ENCODE measurements at regions not wholly inside any gene's neighbourhood (a gene's known extent, or its start where the extent isn't known, plus 50 kb on each side); places are given as distances from the start of the nearest gene placed in this dataset.

DNA sequence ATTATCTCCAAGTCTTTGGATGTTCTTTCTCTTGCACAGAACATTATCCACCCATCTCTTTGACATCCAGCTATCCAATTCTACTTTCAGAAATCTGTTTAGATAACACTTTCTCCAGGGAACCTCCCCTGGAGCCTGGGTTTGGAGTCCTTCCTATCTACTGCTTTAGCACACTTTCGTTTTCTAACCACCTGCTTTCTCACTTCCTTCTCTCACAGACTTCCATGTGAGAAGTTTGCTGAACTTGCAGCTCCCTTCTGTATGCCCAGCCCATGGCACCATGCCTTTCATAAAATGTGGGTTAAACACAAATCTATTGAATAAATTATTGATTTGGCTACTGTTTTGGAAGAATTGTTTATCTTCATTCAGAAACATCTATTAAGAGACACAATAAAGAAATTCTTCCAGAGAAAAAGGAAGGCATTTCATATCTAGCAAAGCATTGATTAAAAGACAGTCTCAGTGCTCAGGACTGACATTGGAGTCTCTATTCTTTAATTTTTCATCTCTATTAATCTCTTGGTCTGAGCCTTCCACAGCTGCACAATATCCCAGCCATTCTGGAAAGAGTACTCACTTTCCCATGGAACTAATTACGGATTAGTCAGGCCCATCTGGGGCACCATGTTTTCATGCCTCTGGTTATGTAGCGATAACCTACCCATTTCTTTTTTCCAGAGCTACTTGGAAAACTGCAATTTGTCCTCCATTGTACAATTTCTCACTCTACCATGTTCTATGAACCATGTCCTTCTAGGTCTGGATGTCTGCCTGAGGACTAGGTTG lies 1077.3 kb downstream of the SORCS3 start:
- no peak overlapping the region for H3K27ac ChIP-seq (ENCODE audit: low read length)
- H3K4me1 ChIP-seq (ENCODE audit: control insufficient read depth in 1 of 2, insufficient read depth in 2 of 2, low read length in 2 of 2) = no peaks in the 10 kb centered on the region
- no peaks in the 10 kb centered on the region for H3K9me3 ChIP-seq (ENCODE audit: control insufficient read depth in 1 of 2, low read length in 2 of 2)
- no peaks in the 10 kb centered on the region for H3K36me3 ChIP-seq (ENCODE audit: control insufficient read depth in 1 of 2, insufficient read depth in 2 of 2, low read length in 2 of 2)
- H3K4me3 ChIP-seq (ENCODE audit: low read depth in 1 of 2, low read length in 2 of 2) = no peak overlapping the region
- no peaks in the 10 kb centered on the region for H3K27me3 ChIP-seq (ENCODE audit: low read depth, low read length)

DNA sequence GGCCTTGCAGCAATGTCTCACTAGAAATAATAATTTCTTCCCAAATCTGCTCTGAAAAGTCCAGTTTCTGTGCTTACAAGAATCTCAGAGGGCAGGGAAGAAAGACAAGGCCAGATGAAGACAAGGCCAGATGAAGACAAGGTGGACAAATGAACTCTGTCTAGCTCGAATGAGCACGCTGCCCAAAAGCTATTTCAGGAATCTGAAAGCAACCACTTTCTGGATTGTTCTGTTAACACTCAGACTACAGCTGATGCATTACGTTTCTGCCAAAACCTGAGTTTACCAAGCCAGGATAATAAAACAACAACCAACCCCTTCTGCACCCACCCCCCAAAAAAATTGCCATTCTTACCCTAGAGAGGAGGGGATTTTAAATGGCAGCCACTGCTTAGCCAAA lies 1073.6 kb downstream of the SORCS3 start:
- H3K4me1 ChIP-seq (ENCODE audit: control insufficient read depth in 1 of 2, insufficient read depth in 2 of 2, low read length in 2 of 2) = no peaks in the 10 kb centered on the region
- no peaks in the 10 kb centered on the region for H3K9me3 ChIP-seq (ENCODE audit: control insufficient read depth in 1 of 2, low read length in 2 of 2)
- no peak overlapping the region for H3K4me3 ChIP-seq (ENCODE audit: low read depth in 1 of 2, low read length in 2 of 2)
- no peaks in the 10 kb centered on the region for H3K36me3 ChIP-seq (ENCODE audit: control insufficient read depth in 1 of 2, insufficient read depth in 2 of 2, low read length in 2 of 2)
- H3K27ac ChIP-seq (ENCODE audit: low read length) = no peak overlapping the region
- no peaks in the 10 kb centered on the region for H3K27me3 ChIP-seq (ENCODE audit: low read depth, low read length)

DNA sequence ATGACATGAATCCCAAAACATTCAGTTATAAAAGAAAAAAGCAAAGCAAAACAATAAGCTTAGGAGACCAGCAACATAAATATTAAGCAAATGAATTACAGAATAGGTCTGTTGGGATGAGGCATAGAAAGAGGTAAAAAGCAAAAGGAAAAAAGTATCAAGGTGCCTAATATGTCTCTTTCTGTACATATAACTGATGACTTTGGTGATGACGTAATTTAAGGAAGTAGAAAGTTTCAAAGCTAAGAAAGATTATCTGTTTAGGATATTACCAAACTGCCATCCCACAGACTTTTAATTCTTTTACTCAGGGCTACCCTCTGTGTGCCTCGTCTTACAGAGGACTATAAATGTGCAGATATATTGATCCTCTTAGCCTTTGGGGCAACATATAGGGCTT lies 1066.5 kb downstream of the SORCS3 start:
- H3K36me3 ChIP-seq (ENCODE audit: control insufficient read depth in 1 of 2, insufficient read depth in 2 of 2, low read length in 2 of 2) = no peaks in the 10 kb centered on the region
- H3K9me3 ChIP-seq (ENCODE audit: control insufficient read depth in 1 of 2, low read length in 2 of 2) = peaks cover 0 to 4% of the 10 kb centered on the region in 2 donors
- no peak overlapping the region for H3K27ac ChIP-seq (ENCODE audit: low read length)
- H3K27me3 ChIP-seq (ENCODE audit: low read depth, low read length) = no peaks in the 10 kb centered on the region
- H3K4me1 ChIP-seq (ENCODE audit: control insufficient read depth in 1 of 2, insufficient read depth in 2 of 2, low read length in 2 of 2) = no peaks in the 10 kb centered on the region
- no peak overlapping the region for H3K4me3 ChIP-seq (ENCODE audit: low read depth in 1 of 2, low read length in 2 of 2)

DNA sequence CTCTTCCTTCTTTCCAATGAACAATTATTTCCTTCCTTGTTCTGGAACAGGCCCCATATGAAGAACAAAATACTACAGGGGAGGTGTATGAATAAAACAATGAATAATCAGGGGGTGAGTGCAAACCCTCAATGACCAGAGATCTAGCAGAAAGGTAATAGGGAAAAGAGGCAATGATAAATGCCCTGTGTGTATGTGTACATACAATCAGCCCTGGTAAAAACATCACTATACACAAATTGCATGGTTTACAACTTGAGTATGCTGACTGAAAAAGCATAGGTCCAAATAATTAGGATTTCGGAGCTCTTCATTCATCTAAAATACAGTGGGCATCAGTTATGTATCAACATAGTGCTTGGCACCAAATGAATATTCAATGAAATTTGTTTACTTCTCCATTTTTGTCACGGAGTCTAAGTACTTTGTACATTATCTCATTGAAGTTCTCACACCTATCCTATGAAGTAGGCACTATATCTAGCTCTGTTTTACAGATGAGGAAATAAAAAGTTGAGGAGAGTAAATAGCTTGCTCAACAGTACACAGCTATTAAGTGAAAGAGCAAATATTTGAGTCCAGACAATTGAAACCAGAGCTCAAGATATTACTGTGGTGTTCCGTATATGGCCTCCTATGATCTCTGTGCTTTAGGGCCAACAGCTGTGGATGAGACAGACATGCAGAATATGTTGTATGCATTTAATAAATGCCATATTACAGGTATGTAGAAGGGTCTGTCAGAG lies 1065.4 kb downstream of the SORCS3 start:
- no peaks in the 10 kb centered on the region for H3K27me3 ChIP-seq (ENCODE audit: low read depth, low read length)
- no peak overlapping the region for H3K27ac ChIP-seq (ENCODE audit: low read length)
- peaks cover 0 to 4% of the 10 kb centered on the region in 2 donors for H3K9me3 ChIP-seq (ENCODE audit: control insufficient read depth in 1 of 2, low read length in 2 of 2)
- H3K4me3 ChIP-seq (ENCODE audit: low read depth in 1 of 2, low read length in 2 of 2) = no peak overlapping the region
- H3K36me3 ChIP-seq (ENCODE audit: control insufficient read depth in 1 of 2, insufficient read depth in 2 of 2, low read length in 2 of 2) = no peaks in the 10 kb centered on the region
- no peaks in the 10 kb centered on the region for H3K4me1 ChIP-seq (ENCODE audit: control insufficient read depth in 1 of 2, insufficient read depth in 2 of 2, low read length in 2 of 2)

DNA sequence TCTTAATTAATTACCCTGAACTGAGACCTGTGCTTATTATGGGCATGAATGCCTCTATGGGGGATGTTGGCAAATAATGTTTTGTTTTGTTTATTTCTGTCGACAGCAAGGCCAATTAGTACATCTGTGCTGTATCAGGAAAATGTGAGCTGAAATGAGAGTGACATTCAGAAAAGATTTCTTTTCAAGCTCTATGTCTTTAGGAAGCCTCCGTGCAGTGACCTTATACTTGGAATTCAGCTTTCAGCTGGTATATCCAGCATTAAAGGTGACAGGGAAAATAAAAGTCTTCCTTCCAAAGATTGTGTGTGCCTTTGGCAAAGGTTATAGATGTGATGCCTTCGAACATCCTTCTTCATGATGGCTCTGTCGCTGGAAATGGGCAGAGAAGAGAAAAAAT lies 1061.1 kb downstream of the SORCS3 start:
- Histone ChIP-seq H3K27ac (ENCODE audit: low read length) (no peak overlapping the region), H3K36me3 (ENCODE audit: control insufficient read depth in 1 of 2, insufficient read depth in 2 of 2, low read length in 2 of 2) (no peaks in the 10 kb centered on the region), H3K4me3 (ENCODE audit: low read depth in 1 of 2, low read length in 2 of 2) (no peak overlapping the region), H3K27me3 (ENCODE audit: low read depth, low read length) (no peaks in the 10 kb centered on the region), H3K4me1 (ENCODE audit: control insufficient read depth in 1 of 2, insufficient read depth in 2 of 2, low read length in 2 of 2) (peaks cover 0 to 6% of the 10 kb centered on the region in 2 donors), H3K9me3 (ENCODE audit: control insufficient read depth in 1 of 2, low read length in 2 of 2) (no peaks in the 10 kb centered on the region)

- H3K27ac ChIP-seq (ENCODE audit: low read length) = no peak overlapping the region
- no peaks in the 10 kb centered on the region for H3K9me3 ChIP-seq (ENCODE audit: control insufficient read depth in 1 of 2, low read length in 2 of 2)
- peaks cover 0 to 6% of the 10 kb centered on the region in 2 donors for H3K4me1 ChIP-seq (ENCODE audit: control insufficient read depth in 1 of 2, insufficient read depth in 2 of 2, low read length in 2 of 2)
- no peaks in the 10 kb centered on the region for H3K36me3 ChIP-seq (ENCODE audit: control insufficient read depth in 1 of 2, insufficient read depth in 2 of 2, low read length in 2 of 2)
- H3K27me3 ChIP-seq (ENCODE audit: low read depth, low read length) = no peaks in the 10 kb centered on the region
- H3K4me3 ChIP-seq (ENCODE audit: low read depth in 1 of 2, low read length in 2 of 2) = no peak overlapping the region
Observed at GRCh38 chr10:105700218-105700617, 1059.1 kb downstream of the SORCS3 start.

GRCh38 chr10:105699504-105699903 lies 1058.4 kb downstream of the SORCS3 start:
- Histone ChIP-seq H3K4me3 (ENCODE audit: low read depth in 1 of 2, low read length in 2 of 2) (no peak overlapping the region), H3K27ac (ENCODE audit: low read length) (no peak overlapping the region), H3K27me3 (ENCODE audit: low read depth, low read length) (no peaks in the 10 kb centered on the region), H3K4me1 (ENCODE audit: control insufficient read depth in 1 of 2, insufficient read depth in 2 of 2, low read length in 2 of 2) (peaks cover 0 to 6% of the 10 kb centered on the region in 2 donors), H3K9me3 (ENCODE audit: control insufficient read depth in 1 of 2, low read length in 2 of 2) (no peaks in the 10 kb centered on the region), H3K36me3 (ENCODE audit: control insufficient read depth in 1 of 2, insufficient read depth in 2 of 2, low read length in 2 of 2) (no peaks in the 10 kb centered on the region)

GRCh38 chr10:105698592-105698991 lies 1057.5 kb downstream of the SORCS3 start:
- Histone ChIP-seq H3K36me3 (ENCODE audit: control insufficient read depth in 1 of 2, insufficient read depth in 2 of 2, low read length in 2 of 2) (no peaks in the 10 kb centered on the region), H3K4me1 (ENCODE audit: control insufficient read depth in 1 of 2, insufficient read depth in 2 of 2, low read length in 2 of 2) (peaks cover 0 to 6% of the 10 kb centered on the region in 2 donors), H3K27ac (ENCODE audit: low read length) (no peak overlapping the region), H3K4me3 (ENCODE audit: low read depth in 1 of 2, low read length in 2 of 2) (no peak overlapping the region), H3K9me3 (ENCODE audit: control insufficient read depth in 1 of 2, low read length in 2 of 2) (no peaks in the 10 kb centered on the region), H3K27me3 (ENCODE audit: low read depth, low read length) (no peaks in the 10 kb centered on the region)

- Histone ChIP-seq H3K36me3 (ENCODE audit: control insufficient read depth in 1 of 2, insufficient read depth in 2 of 2, low read length in 2 of 2) (no peaks in the 10 kb centered on the region), H3K4me3 (ENCODE audit: low read depth in 1 of 2, low read length in 2 of 2) (no peak overlapping the region), H3K27me3 (ENCODE audit: low read depth, low read length) (no peaks in the 10 kb centered on the region), H3K4me1 (ENCODE audit: control insufficient read depth in 1 of 2, insufficient read depth in 2 of 2, low read length in 2 of 2) (peaks cover 0 to 6% of the 10 kb centered on the region in 2 donors), H3K9me3 (ENCODE audit: control insufficient read depth in 1 of 2, low read length in 2 of 2) (no peaks in the 10 kb centered on the region), H3K27ac (ENCODE audit: low read length) (no peak overlapping the region)
Observed at GRCh38 chr10:105697290-105697780, 1056.2 kb downstream of the SORCS3 start.

GRCh38 chr10:105691811-105692210 lies 1050.7 kb downstream of the SORCS3 start:
- Histone ChIP-seq H3K36me3 (ENCODE audit: control insufficient read depth in 1 of 2, insufficient read depth in 2 of 2, low read length in 2 of 2) (no peaks in the 10 kb centered on the region), H3K9me3 (ENCODE audit: control insufficient read depth in 1 of 2, low read length in 2 of 2) (no peaks in the 10 kb centered on the region), H3K4me3 (ENCODE audit: low read depth in 1 of 2, low read length in 2 of 2) (no peak overlapping the region), H3K27me3 (ENCODE audit: low read depth, low read length) (no peaks in the 10 kb centered on the region), H3K4me1 (ENCODE audit: control insufficient read depth in 1 of 2, insufficient read depth in 2 of 2, low read length in 2 of 2) (peaks cover 0 to 4% of the 10 kb centered on the region in 2 donors), H3K27ac (ENCODE audit: low read length) (no peak overlapping the region)

GRCh38 chr10:105682911-105683310 lies 1041.8 kb downstream of the SORCS3 start:
- no peak overlapping the region for H3K4me3 ChIP-seq (ENCODE audit: low read depth in 1 of 2, low read length in 2 of 2)
- no peaks in the 10 kb centered on the region for H3K36me3 ChIP-seq (ENCODE audit: control insufficient read depth in 1 of 2, insufficient read depth in 2 of 2, low read length in 2 of 2)
- no peaks in the 10 kb centered on the region for H3K27me3 ChIP-seq (ENCODE audit: low read depth, low read length)
- H3K9me3 ChIP-seq (ENCODE audit: control insufficient read depth in 1 of 2, low read length in 2 of 2) = peaks cover 4% of the 10 kb centered on the region in 2 donors
- H3K4me1 ChIP-seq (ENCODE audit: control insufficient read depth in 1 of 2, insufficient read depth in 2 of 2, low read length in 2 of 2) = peaks cover 0 to 3% of the 10 kb centered on the region in 2 donors
- H3K27ac ChIP-seq (ENCODE audit: low read length) = no peak overlapping the region
